Testis (tissue), 2 donors: ENCODE measurements at regions not wholly inside any gene's neighbourhood (a gene's known extent, or its start where the extent isn't known, plus 50 kb on each side); places are given as distances from the start of the nearest gene placed in this dataset.

Experiments used
- POLR2A ChIP-seq: fragments of 450-650 bp; IDR thresholded peaks from one replicate; pipeline ENCODE4 v1.6.1; 2017; ENCODE audit warnings: antibody characterized with exemption, mild to moderate bottlenecking, moderate library complexity
- TF ChIP-seq, protein P1 (sequence below), 3 experiments: fragments of 450-650 bp in 2 of 3; fragments of 200-600 bp in 1 of 3; sonication (generic) in 1 of 3; IDR thresholded peaks; one replicate each; pipeline ENCODE4 v1.5.1; 2016 to 2019; ENCODE audit warnings: antibody characterized with exemption in 3 of 3, mild to moderate bottlenecking in 2 of 3, moderate library complexity in 1 of 3

DNA sequence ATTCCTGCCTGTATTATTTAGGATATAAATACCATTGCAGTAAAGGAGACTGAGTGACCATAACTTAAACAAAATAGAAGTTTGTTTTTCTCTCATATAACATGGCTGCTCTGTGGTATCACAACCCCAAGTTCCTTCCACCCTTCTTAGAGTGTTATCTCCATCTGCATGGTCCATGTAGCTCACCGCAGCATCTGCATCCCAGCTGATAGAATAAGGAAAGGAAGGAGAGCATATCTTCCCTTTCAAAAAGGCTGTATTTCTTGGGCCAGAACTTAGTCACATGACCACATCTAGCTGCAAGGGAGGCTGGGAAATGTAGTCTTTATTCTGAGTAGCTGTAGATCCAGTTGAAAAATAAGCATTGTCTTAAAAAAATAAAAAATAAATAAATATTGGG, 184.8 kb upstream of the NUDT4 start:
- TF ChIP-seq, protein P1, sequence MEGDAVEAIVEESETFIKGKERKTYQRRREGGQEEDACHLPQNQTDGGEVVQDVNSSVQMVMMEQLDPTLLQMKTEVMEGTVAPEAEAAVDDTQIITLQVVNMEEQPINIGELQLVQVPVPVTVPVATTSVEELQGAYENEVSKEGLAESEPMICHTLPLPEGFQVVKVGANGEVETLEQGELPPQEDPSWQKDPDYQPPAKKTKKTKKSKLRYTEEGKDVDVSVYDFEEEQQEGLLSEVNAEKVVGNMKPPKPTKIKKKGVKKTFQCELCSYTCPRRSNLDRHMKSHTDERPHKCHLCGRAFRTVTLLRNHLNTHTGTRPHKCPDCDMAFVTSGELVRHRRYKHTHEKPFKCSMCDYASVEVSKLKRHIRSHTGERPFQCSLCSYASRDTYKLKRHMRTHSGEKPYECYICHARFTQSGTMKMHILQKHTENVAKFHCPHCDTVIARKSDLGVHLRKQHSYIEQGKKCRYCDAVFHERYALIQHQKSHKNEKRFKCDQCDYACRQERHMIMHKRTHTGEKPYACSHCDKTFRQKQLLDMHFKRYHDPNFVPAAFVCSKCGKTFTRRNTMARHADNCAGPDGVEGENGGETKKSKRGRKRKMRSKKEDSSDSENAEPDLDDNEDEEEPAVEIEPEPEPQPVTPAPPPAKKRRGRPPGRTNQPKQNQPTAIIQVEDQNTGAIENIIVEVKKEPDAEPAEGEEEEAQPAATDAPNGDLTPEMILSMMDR (IDR thresholded peaks at IDR 0.05), result no peak
- no peak for TF ChIP-seq POLR2A
